ENCODE measurements at regions not wholly inside any gene's neighbourhood (a gene's known extent, or its start where the extent isn't known, plus 50 kb on each side); places are given as distances from the start of the nearest gene placed in this dataset.

DNA sequence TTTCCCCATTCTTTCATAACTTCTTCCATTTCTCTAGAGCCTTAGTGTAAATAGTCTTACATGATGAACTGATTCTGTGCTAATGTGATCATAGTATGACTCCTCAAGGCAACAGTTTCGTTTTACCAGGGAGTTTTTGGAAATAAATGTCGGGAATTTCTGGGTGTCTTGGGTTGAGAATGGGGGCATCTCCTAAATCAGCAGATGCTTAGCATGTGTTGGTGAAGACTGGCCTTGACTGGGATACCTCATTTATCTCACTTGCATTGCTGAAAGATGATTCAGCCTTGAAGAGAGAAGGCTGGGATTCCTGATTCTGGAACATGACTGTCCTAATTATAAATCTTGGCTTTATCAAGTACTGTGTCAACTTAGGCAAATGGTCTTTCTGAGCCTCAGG is 115.7 kb upstream of the C11orf87 start:
- in situ Hi-C loops (cut with MboI; ENCODE audit: low pct_unique_long_range_greater_than_20kb, low sequenced_read_pairs), result no loop called here
- DNase-seq, result no peak

DNA sequence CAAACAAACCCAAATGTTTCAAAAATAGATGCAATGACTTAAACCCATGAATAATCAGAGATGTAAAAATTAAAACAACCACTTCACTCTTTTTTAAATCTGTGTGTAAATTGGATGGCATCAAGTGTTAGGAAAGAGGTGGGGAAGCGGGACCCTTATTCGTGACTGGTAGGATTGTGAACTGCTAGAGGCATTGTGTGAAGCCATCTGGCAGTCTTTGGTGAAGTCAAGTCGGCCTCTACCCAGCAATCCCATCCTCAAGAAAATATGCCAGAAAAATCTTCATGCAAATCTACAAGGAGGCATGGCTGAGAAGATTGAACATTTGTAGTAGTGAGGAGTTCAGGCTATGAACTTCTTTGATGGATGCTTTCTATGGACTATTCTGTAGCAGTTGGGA is 114.6 kb upstream of the C11orf87 start:
- no peak for DNase-seq
- in situ Hi-C loops (cut with MboI; ENCODE audit: low pct_unique_long_range_greater_than_20kb, low sequenced_read_pairs), result no loop called here

DNA sequence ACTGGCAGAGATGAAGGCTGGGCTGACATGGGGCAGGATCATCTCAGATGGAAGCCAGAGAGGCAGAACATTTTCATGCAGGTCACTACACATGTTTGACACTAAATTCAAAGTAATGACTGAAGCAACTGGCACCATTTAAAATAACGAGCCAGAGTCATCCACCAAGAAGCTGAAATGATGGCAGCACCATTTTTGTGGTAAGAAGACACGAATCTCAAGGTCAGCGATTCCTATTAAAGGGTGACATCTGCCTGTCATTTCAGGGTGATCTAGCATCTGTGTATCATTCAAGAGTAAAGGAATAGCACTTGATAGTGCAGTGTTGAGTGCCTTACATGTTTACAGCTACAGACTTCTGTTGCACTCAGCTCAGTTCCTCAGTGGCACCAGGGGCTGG is 113.4 kb upstream of the C11orf87 start:
- no peak for DNase-seq
- in situ Hi-C loops (cut with MboI; ENCODE audit: low pct_unique_long_range_greater_than_20kb, low sequenced_read_pairs), result no loop called here

DNA sequence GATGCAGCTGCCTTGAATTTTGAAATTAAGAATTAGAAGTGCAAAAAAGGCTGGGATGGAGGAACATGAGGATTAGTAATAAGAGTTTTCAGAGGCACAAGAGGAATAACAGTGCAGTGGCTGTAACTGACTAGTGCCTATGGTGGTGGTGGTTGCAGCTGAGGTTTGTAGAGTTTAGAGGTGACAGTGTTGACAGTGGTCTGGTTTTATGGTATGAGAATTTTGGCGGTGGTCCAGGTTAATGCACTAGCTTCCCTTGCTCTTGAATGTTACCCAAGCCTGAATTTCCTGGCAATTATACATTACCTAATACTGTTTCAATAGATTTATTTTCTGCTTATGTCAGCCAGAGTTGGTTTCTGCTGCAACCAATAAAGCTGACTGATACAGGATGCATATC is 112.8 kb upstream of the C11orf87 start:
- DNase-seq, result no peak
- in situ Hi-C loops (cut with MboI; ENCODE audit: low pct_unique_long_range_greater_than_20kb, low sequenced_read_pairs), result no loop called here

DNA sequence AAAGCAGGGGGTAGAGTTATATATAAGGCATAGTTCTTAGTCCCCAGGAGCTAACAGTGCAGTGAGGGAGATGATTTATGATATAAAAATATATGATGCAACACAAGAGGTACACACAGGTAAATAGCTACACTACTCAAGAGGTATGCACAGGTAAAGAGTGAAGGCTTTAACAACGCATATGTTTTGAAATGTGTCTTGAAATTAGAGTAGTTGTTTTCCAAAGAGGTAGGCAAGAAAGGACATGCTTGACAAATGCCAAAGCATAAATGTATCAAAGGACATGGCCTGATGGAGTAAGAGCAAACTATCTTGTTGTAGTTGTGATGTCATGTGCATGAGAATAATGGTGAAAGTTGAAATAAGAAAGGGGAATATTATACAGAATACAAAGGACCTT is 104.3 kb upstream of the C11orf87 start:
- in situ Hi-C loops (cut with MboI; ENCODE audit: low pct_unique_long_range_greater_than_20kb, low sequenced_read_pairs), result no loop called here

DNA sequence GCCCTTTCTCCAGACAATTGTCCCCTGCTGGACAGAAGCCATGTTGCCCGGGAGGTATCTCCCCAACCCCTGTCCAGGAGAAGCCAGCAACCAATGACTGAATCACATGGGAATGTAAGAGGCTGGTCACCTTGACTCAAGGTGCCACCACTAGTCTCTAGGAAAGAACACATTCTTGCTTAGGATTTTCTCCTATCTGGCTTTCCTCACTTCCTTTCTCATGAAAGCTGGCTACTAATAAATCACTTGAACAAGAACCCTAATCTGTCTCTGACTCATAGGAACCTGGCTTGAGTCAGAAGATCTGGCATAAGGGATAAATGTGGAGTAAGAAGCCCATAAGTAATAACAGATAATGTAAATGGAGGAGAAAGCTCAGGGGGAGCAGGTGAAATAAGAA is 101.4 kb upstream of the C11orf87 start:
- DNase-seq, result no peak
- in situ Hi-C loops (cut with MboI; ENCODE audit: low pct_unique_long_range_greater_than_20kb, low sequenced_read_pairs), result no loop called here

More for the DNA sequence above, 104.3 kb upstream of the C11orf87 start:
- DNase-seq, result no peak

- in situ Hi-C loops (cut with MboI; ENCODE audit: low pct_unique_long_range_greater_than_20kb, low sequenced_read_pairs), result no loop called here
- no peak for DNase-seq
These were observed 95.2 kb upstream of the C11orf87 start for GRCh38 chr11:109326781-109327180.

DNA sequence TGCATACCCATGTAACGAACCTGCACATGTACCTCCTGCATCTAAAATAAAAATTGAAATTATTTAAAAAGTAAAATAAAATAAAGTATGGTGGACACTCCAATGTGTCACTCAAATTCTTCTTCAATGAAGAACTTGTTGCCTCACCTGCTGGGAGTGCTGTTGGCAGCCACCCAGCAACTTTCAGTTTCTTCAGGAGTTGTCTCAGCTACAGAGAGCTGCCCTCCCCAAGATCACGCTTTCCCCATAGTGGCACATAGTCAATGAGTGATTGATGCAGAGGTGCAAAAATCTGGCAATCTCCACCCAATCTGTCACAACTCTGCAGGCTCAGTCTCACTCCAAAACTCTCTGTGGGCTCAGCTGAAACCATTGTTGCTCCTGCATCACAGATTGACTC is 92.3 kb upstream of the C11orf87 start:
- in situ Hi-C loops (cut with MboI; ENCODE audit: low pct_unique_long_range_greater_than_20kb, low sequenced_read_pairs), result no loop called here
- no peak for DNase-seq

DNA sequence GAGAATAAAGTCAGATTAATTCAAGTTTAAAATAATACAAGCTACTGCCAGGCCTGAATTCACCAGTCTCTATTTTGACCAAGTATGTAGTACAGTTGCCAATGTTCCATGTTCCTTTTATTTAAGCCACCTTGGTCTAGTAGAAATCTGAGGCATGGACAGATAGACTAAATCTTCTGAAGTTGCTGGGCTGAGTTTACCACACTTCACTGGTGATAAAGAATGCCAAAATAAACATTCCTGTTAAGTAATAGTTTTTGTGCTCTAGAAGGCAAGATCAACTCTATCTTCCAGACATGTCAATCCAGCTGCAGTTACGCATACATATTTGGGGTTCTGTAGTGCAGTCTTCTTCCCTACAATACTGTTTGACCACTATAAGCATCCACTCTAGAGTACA is 83.9 kb upstream of the C11orf87 start:
- in situ Hi-C loops (cut with MboI; ENCODE audit: low pct_unique_long_range_greater_than_20kb, low sequenced_read_pairs), result no loop called here
- no peak for DNase-seq

DNA sequence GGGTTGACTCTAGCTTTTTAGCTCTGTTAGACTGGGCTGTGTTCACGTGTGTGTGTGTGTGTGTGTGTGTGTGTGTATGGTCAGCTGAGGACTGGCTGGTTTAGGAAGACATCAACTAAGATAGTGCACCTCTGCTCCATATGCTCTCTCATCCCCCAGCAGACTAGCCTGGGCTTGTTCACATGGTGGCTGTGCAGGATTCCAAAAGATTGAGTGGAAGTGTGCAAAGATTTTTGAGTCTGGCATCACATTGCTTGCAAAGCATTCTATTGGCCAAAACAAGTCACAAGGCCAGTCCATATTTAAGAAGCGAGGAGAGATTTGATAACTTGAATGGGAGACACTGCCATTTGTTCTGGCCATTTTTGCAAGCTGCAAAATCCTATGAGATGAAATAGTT is 79.7 kb upstream of the C11orf87 start:
- no peak for DNase-seq
- in situ Hi-C loops (cut with MboI; ENCODE audit: low pct_unique_long_range_greater_than_20kb, low sequenced_read_pairs), result no loop called here

DNA sequence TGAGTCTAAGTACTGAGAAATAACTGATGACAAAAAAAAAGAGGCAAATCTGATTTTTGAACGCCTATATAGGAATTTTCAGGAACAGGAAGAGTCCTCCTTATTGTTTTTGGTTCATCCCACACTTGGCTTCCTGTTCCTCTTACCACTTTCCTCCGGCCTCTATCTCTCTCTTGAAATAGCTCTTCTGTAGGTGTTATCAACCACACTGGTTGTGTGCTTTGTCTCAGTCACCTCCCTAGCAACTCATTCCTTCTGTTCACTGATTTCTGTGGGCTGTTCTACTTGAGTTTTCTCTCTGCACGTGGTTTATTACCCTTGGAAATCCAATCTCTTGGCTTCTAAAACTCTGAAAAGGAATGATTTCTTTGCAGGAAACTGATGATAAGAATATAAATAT is 78.7 kb upstream of the C11orf87 start:
- in situ Hi-C loops (cut with MboI; ENCODE audit: low pct_unique_long_range_greater_than_20kb, low sequenced_read_pairs), result no loop called here

DNA sequence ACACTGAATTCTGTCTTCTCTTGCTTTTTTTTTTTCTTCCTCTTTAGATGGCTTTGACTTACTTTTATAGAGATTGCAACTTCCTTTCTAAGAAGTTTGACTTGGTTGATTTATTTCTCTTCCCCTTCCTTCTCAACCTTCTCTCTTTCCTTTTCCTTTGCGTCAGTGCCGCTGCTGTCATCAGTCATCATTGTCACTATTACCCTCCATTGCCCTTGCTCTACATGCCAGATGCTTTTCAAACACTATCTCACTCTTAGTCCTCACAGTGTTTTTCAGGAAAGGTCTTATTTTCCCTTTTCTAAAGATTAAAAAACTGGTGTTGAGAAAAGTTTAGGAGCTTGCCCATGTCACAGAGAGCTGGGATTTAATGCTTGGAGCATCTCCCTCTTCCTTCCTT is 74.7 kb upstream of the C11orf87 start:
- no peak for DNase-seq
- in situ Hi-C loops (cut with MboI; ENCODE audit: low pct_unique_long_range_greater_than_20kb, low sequenced_read_pairs), result no loop called here

More for the DNA sequence above, 78.7 kb upstream of the C11orf87 start:
- peak; percentile 5 for DNase-seq

DNA sequence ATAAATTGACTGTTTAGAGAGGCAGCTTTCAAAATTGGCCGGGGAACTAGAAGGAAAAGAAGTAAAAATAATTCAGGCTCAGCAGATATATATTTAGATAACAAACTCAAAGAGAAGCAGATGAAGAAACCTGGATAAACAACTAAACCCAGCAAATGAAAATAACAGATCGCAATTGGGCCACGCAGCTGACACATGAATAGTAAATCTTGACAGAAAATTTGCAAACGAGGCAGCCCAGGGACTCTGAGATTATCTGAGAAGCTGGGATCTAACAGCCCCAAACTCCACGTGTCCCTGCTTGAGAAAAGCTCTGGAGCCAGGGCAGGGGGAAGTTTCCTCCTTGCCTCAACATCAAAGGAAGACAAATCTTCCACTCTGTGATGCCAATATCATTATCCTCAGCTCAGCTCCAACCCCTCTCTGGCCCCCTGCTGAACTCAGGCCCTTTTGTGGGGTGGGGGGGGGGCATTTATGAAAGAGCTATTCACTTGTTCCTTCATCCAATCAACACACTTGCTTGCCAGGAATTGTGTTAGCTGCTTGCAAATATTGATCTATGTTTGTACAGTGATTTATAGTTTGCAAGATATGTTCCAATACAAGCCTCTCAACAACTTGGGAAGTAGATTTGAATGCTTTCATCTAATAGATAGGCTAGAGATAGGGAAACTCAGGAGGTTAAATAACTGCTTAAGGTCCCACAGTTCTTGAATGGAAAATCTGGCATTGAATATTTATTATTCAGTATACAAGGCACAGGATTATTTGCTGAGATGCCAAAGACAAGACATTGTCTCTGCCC is 72.5 kb upstream of the C11orf87 start:
- in situ Hi-C loops (cut with MboI; ENCODE audit: low pct_unique_long_range_greater_than_20kb, low sequenced_read_pairs), result no loop called here
- no peak for DNase-seq

GRCh38 chr11:109350091-109350490 is 71.9 kb upstream of the C11orf87 start:
- no peak for DNase-seq
- in situ Hi-C loops (cut with MboI; ENCODE audit: low pct_unique_long_range_greater_than_20kb, low sequenced_read_pairs), result no loop called here

DNA sequence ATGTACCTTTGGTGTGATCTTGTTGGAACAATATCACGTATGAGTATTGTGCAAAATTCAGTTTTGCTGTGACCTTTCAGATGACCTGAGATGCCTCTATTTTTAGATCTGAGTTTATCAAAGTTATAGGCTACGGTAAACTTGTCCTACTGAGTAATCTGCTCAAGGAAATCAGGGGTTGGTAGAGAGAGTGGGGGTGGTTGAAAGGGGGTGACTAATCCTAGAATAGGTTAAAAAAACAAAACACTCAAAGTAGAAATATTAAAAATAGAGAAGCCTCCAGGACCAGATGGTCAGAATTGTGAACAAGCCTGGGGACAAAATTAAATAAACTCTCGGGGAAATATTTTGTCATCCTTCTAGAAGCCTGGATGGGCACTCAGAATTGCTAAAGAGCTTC is 59.9 kb upstream of the C11orf87 start:
- no peak for DNase-seq
- in situ Hi-C loops (cut with MboI; ENCODE audit: low pct_unique_long_range_greater_than_20kb, low sequenced_read_pairs), result no loop called here

GRCh38 chr11:109363682-109364081 is 58.3 kb upstream of the C11orf87 start:
- in situ Hi-C loops (cut with MboI; ENCODE audit: low pct_unique_long_range_greater_than_20kb, low sequenced_read_pairs), result no loop called here
- no peak for DNase-seq

GRCh38 chr11:109364851-109365250 is 57.1 kb upstream of the C11orf87 start:
- in situ Hi-C loops (cut with MboI; ENCODE audit: low pct_unique_long_range_greater_than_20kb, low sequenced_read_pairs), result no loop called here
- DNase-seq, result no peak

- in situ Hi-C loops (cut with MboI; ENCODE audit: low pct_unique_long_range_greater_than_20kb, low sequenced_read_pairs), result no loop called here
- DNase-seq, result no peak
These were observed 50.4 kb upstream of the C11orf87 start for GRCh38 chr11:109371444-109372176.

Measured in KBM-7 (cell line).